HG03378 (cell line): ENCODE measurements at regions not wholly inside any gene's neighbourhood (a gene's known extent, or its start where the extent isn't known, plus 50 kb on each side); places are given as distances from the start of the nearest gene placed in this dataset.

ENCODE experiments used
- ATAC-seq: cut with Tn5 transposase; IDR thresholded peaks from one replicate; pipeline ENCODE4 v1.9.1; 2021; ENCODE audit warnings: mild to moderate bottlenecking, moderate library complexity; ENCODE audit not compliant: unreplicated experiment

DNA sequence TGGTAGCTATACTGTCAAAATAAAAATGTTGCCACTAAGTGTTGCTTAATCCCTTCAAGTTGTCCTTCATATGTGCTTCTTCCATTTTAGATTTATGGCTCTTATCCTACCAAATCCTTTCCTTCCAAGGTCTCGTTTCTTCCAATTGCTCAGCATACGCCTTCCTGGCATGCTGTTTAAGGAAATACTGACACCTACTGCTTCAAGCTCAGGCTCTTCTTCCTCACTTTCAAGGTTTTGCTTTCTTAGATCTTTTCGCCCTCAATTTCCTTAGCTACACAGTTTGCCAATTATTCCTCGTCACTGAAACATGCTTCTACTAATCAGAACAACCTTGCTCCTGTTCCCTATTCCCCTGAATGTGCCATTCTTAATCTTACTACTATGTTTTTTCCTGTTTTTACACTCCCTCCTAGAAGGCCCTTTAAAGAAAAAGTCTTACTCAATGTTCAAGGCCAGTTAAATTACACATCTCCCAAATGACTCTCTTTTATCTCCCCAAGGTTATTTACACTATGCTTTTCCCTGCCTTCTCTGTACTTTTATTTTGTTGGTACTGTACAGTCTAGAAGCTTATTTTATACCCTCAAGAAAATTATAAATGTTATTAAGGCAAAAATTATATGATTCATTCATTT is 343.1 kb downstream of the MZT1 start:
- ATAC-seq: no peak

DNA sequence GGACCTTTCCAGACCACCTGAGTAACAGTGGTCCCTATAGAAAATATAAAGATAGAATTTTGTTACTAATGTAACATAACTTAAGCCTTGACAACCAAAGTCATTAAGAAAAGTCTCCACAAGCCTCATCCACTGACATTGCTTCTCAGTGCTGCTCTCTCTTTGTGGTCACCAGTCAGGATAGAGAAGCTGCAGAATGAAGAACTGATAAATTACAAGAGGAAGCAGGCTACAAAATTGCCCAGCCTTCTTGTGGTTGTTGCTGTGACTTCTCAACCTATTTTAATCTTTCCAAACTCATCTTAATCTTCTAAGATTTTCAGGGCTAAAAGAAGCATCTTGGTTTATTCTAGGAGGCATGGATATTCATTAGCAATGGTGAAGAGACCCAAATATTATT is 343.8 kb downstream of the MZT1 start:
- no peak for ATAC-seq

DNA sequence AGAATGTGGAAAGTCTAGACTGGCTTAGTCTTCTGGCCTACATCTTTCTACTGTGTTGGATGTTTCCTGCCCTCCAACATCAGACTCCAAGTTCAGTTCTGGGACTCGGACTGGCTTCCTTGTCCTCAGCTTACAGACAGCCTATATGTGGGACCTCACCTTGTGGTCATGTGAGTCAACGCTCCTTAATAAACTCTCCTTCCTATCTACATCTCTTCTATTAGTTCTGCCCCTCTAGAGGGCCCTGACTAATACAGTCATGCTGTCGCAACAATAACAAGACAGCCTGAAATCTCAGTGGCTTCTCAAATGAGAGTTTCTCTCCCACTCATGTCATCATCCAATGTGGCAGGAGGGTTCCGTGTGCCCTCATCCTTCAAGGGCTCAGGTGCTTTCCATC is 347.8 kb downstream of the MZT1 start:
- no peak for ATAC-seq

DNA sequence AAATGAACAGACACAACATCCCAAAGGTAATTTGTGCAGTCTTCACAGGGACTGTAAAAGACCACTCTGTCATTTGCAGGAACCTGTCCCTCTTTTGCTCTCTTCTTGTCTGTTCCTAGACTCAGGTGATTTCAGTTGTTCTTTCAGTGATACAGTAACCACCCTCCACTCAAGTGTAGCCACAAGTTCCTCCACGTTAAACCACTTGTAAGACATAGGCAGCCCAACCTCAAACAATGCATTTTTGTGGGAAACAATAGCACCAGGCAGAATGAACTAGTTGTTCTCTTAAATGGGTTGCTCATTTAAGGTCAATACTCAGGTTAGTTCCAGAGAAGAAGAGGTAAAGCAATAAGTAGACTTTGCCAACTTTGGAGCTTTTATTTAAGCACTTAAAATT is 359.4 kb downstream of the MZT1 start:
- no peak for ATAC-seq

DNA sequence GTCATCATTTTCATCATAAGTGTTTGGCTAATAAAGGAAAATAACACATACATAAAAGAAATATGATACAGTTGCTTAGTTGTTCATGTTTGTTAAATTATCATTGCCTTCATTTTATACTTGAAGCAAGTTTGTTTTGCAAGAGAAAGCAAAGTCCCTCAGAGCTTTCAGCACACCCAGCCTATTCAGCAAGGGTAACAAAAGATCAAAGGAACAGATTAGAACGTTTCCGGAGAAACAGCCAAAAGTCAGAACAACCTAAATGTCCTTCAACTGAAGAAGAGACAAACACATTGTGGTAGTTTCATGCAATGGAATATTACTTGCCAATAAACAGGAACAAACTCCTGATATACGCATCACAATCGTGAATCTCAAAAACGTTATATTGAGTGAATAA is 380.7 kb downstream of the MZT1 start:
- ATAC-seq: no peak

DNA sequence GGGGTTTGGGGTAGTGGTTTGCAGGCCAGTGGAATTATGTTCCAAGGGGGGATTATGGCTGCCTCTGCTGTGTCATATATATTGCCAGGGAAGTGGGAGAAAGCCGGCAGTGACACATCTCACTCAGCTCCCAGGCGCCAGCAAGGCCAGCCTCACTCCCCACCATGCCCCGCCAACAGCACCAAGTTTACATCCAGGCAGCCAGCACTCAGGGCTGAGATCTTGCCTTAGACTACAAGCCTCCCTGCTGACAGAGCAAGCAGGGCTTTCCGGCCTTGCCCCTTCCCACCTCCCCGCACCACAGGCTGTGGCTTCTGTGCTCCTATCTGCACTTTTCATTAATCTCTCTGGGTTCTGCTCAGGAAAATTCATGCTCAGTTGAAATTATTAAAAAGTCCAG is 385.1 kb downstream of the MZT1 start:
- ATAC-seq: no peak

DNA sequence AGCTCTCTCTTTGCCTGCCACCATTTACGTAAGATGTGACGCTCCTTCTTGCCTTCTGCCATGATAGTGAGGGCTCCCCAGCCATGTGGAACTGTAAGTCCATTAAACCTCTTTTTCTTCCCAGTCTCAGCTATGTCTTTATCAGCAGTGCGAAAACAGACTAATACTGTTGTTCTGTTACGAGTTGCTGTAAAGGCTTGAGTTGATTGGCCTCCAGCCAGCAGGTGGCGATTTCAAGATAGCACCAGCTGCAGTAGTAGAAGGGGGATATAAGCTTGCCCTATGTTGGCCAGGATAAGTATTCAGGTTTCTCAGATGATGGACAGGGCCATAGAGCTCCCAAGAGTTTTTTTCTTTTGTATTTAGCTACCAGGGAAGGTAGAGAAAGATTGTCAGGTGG is 385.5 kb downstream of the MZT1 start:
- ATAC-seq: no peak

DNA sequence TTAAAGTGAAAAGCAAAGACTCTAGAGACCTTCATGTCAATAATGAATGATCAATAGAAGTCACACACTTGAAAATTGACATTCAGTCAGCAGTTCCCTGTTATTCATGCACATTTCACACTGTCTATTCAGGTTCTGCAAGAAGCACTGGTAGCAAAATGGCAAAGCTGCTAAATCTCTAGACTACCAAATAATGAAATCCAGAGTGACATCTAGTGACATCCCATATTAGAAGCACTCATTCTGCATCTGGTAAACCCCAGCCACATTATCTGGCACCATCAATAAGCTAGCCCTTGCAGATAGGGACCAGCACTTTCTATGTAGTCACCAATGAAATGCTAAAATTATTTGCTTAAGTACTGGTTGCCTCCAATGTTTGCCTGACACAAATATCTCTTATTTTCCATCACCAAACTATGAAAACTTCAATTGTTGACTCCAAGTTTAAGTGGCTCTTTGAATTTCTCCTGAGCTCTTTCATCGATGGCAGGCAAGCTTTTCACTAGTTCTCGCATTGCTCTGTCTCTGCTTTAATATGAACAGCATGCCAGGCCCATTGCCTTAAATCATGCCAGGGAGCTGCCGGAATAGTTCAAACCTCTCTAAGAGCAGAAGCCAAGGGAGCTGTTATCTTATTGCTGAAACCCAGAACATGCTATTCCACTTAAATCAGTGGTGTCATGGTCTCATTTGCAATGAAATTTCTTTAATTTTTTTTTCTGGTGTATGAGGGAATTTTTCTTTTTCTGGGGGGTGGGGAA is 409.9 kb downstream of the MZT1 start:
- no peak for ATAC-seq

DNA sequence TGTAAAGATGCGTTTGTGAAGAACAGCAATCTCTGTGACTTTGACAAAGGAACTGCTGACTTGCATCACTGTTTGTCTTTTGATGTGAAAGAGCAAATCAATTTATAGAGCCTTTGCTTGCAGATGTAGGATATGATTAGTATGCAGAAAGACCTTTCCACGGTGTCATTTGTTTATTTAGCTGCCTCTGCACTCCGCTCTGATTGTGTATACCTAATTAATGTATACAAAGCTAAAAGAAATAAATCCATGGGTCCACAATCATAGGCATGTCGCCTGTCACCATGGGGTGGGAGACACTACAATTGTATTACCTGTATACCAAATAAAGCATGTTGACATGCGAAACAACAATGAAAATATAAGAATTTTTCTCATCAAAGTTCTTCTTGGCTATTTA is 410.7 kb downstream of the MZT1 start:
- ATAC-seq: no peak

DNA sequence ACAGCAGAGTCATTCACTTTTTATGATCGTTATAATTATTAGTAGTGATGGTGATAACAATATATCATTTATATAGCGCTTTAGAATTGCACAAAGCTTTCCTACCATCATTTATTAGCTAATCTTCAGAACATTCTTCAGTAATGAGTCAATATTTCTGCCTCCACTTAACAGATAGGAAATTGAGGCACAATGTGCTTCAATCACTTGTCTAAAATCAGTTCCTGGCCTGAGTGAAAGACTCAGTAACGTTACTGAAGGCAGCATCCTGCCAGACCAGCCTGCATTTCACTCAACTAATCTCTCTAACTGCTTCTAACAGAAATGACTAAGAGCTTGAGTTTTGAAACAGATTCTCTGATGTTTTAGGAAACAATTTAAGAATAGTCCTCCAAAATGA is 412.1 kb downstream of the MZT1 start:
- ATAC-seq: no peak

DNA sequence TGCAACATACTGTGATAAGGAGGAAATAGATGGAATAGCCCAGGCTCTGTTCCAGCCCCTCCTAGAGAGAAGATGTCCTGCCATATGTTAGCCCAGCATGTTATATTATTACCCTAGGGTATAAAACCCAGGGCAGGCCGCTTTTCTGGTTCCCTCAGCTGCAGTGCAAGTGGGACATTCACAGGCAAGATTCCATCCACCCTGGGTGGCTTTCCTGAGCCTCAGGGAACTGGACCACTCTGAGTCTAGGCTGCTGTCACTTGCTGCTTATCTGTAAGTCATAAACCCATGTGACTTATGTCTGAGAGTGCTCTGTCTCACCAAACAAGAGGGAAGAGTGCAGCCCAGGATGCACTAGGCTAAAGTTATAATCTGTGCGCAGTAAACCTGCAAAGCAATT is 413.2 kb downstream of the MZT1 start:
- no peak for ATAC-seq

DNA sequence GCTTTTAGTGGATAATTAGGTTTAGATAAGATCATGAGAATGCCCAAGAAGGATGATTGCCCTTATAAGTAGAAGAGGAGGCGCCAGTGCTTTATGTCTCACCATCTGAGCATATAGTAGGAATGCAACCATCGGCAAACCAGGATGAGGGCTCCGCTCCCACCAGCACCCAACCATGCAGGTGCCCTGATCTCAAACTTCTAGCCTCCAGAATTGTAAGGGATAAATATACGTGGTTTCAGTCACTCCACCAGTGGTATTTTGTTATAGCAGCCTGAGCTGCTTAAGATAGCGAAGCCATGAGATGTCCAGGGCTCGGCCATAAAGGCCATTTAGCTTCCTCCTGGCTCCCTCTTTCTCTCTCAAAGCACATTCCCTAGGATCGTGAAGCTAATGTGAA is 413.9 kb downstream of the MZT1 start:
- no peak for ATAC-seq

DNA sequence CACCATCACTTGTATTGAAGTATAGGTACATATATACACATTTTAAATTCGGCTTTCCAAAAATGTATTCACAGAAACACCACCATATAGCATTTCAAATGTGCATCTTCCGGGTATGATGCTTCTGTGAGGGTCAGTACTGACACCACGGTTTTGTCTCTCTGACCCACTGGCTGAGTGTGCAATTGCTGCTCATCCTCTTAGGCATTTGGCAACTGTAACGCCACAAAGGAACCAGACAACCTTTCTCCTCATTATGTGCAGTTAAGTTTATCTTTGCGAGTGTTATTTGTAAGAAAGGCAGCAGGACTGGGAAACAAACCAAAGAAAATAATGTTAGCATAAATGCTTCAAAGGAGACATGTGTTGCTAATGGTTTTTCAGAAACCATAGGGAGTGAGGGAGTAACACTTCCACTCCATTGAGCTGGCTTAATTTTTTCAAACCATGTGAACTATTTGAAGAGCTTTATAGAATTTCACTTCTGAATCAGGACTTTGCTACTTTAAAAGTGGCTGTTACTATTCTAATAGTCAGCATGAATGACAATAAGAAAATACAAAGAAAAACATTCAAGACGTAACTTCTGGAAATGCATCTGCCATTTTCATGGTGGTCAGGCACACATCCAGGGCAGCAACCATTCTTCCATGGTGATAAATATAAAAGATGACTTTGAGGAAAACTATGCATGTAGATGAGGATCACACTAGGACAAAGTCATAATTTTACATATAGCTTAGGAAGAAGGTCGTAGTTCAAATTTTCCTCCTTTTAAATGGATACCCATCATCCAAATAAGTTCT is 423.3 kb downstream of the MZT1 start:
- no peak for ATAC-seq

DNA sequence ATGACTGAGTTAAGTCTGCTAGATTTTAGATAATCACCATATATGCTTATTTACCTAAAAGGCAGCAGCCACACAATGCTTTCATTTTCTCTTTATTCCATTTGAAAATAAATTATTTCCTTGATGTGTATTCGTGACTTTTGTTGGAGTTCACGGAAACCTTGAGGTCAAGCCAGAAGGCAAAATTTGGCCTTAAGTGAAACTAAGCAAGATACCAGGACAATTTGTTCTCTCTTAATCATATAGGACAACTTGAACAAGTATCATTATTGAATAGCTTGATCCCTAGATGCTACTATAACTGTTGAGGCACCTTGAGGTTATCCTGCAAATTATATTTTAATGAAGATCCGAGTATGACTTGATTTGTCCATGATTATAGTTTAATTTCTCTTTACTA is 429.2 kb upstream of the DACH1 start:
- no peak for ATAC-seq

DNA sequence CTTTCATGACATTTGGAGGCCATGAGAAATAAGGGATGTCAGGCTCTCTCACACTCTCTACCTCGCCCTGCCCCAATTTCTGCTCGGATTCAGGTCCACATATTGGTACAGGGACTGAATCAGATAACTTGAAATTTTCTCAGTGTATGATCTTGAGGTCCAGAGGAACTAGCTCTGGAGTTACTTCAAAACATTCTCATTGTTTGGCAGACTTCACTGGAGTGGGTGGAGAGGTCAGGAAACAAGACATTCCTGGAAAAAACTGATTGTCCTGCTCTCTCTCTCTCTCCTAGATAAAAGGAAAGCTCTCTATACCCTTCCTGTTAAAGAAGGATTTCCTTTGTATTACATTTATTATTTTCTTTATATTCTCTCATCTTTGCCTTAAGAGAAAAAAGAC is 428.1 kb upstream of the DACH1 start:
- ATAC-seq: no peak

DNA sequence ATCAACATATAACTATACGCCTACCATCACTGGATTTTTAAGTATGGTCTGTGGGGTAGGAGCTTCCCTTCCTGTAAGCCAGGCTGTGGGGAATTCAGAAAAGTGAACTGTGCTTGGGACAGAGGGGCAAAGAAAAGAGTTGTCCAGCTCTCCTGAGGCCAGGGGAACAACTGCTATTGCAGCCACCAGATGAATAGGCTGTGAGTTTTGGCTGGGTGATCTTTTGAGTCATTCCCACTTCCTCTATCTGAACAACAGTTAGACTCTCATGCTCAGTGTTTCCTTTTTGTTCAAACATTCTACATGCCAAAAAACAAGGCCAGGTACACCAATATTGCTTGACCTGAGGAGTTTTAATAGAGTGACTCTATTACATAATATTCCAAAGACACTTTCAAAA is 426.2 kb upstream of the DACH1 start:
- no peak for ATAC-seq

DNA sequence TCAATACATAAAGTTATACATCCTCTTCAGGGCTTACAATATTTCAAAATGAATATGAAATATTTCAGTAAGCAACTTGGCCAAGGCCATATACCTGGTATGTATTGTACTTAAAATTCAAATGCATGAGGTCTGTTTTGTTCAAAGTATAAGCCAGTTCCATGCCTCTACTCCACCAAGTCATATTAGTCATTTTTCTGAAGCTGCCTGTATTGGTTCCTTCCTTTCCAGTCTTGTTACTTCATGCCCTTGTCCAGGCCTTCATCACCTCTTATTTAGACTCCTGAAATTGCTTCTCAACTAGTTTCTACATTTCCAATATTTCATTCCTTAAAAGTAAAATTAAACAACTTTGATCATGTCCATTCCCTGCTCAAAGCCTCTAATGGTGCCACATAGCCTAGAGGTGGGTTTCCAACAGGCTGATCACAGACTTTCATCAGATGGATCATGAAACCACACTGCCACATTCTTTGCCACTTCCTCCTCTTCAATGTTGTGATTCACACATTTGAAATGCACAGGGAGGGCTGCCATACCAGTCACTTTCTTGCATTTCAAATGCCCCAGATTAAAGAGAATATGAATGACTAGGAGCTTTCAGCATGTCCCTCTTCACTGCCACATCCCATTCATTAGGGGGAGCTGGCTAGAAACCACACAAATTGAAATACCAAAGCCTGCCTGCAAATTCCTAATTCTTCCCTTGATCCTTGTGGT is 424.1 kb upstream of the DACH1 start:
- ATAC-seq: no peak

DNA sequence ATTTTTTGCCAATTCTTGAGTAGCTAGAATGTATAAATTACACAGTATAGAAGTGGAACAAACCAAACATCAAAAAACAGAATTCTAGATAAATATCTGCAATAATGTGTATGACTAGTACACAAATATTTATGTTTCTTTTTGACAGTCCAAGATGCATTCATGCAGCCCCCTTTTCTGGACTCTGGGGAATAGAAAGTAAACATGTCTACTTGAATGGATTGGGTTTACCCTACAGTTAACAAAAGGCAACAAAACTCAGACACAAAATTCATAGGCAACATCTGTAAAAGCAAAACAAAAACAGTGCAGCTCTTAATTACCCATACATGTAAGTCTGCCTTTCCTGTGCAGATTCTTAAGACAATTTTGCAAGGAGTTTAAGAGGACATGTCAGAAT is 419.4 kb upstream of the DACH1 start:
- no peak for ATAC-seq

DNA sequence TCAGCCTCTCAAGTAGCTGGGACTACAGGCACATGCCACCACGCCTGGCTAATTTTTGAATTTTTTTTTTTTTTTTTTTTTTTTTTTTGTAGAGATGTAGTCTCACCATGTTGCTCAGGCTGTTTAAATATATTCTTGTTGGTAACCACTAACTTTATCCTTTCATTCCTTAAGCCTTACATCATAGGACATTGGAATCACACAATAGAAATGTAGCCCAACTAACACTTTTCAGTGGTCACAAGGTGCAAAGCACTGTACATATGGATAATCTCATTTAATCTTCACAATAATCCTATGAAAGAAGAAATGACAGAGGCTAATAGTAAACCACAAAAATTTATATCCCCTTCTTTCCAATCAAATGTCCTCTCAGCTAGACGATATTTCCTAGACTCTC is 417.8 kb upstream of the DACH1 start:
- no peak for ATAC-seq

DNA sequence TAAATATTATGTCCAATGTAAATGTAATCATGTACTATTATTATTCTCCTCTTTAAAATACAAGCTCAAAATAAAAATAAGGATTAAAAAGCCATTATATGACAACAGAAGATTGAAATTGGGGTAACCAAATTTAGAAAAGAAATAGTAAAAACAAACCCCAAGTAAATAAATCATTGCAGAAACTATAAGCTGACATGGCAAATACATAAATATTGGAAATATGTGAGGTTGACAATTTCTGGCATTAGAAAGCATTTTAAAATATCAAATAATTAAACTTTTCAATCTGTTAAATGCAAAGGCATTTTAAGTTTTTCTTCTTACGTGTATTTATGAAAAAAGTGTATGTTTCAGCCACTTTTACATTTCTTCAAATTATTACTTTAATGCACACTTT is 394.7 kb upstream of the DACH1 start:
- ATAC-seq: no peak

DNA sequence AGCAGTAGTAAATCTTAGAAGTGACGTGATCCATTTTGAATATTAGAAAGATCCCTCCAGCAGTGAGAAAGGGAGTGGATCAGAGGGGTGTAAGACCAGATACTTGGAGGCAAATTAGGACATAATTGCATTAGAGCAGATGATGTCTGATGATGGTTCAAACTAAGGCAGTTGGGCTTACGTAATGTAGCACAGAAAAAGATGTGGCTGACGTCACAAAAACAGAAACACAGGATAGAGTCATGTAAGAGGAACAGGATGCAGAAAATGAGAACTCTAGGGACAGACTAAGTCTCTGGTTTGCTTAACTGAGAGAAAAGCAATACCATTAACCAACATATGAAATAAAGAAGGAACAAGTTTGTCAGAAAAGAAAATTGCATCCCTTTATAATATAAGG is 392.5 kb upstream of the DACH1 start:
- ATAC-seq: no peak
